Adrenal gland (tissue), 5 donors: ENCODE measurements at regions not wholly inside any gene's neighbourhood (a gene's known extent, or its start where the extent isn't known, plus 50 kb on each side); places are given as distances from the start of the nearest gene placed in this dataset.

Source experiments
- CTCF ChIP-seq, 6 experiments: fragments of 450-650 bp in 4 of 6; fragments of 200-600 bp in 2 of 6; sonication (generic) in 1 of 6; IDR thresholded peaks; 1 replicate in 5 of 6; 2 replicates in 1 of 6; pipeline versions ENCODE4 v1.5.1 to v1.8.0; 2016 to 2021; ENCODE audit warnings: antibody characterized with exemption in 6 of 6, mild to moderate bottlenecking in 2 of 6, moderate library complexity in 1 of 6
- POLR2A ChIP-seq, 2 donors: fragments of 450-650 bp; IDR thresholded peaks; one replicate each; pipeline ENCODE4 v1.6.1; 2017; ENCODE audit warnings: antibody characterized with exemption in 2 of 2, mild to moderate bottlenecking in 2 of 2, moderate library complexity in 1 of 2
- donor health status: DM: no; HTN: no; CAD: no.

GRCh38 chr21:24353492-24353891 lies 1253.8 kb downstream of the MRPL39 start:
- TF ChIP-seq CTCF (IDR thresholded peaks at IDR 0.05) (no peak), POLR2A (IDR thresholded peaks at IDR 0.05) (no peak)
